ENCODE measurements at regions not wholly inside any gene's neighbourhood (a gene's known extent, or its start where the extent isn't known, plus 50 kb on each side); places are given as distances from the start of the nearest gene placed in this dataset.

DNA sequence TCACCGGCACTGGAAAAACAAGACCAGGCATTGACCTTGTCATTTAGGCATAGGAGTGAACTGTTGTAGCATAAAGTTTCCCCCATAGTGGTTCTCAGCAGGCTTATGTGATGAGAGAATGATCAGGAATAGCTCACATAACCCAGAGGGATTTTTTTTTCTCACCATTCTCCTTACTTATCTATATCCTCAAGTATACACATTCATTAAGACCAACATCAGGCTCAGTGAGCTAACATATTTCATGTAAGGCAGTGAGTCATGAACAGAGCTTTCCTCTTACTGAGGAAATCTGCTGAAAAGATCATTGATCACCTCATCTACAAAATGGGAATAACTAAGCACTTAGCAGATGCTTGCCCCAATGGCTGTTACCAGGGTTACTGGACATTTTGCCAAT lies 396.6 kb upstream of the TMCO5A start:
- no peak for DNase-seq (ENCODE audit: low spot score)
- Histone ChIP-seq H3K27ac (no peak overlapping the region), H3K4me3 (no peak overlapping the region)
- TF ChIP-seq, protein P1, sequence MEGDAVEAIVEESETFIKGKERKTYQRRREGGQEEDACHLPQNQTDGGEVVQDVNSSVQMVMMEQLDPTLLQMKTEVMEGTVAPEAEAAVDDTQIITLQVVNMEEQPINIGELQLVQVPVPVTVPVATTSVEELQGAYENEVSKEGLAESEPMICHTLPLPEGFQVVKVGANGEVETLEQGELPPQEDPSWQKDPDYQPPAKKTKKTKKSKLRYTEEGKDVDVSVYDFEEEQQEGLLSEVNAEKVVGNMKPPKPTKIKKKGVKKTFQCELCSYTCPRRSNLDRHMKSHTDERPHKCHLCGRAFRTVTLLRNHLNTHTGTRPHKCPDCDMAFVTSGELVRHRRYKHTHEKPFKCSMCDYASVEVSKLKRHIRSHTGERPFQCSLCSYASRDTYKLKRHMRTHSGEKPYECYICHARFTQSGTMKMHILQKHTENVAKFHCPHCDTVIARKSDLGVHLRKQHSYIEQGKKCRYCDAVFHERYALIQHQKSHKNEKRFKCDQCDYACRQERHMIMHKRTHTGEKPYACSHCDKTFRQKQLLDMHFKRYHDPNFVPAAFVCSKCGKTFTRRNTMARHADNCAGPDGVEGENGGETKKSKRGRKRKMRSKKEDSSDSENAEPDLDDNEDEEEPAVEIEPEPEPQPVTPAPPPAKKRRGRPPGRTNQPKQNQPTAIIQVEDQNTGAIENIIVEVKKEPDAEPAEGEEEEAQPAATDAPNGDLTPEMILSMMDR (IDR thresholded peaks at IDR 0.05) = no peak

DNA sequence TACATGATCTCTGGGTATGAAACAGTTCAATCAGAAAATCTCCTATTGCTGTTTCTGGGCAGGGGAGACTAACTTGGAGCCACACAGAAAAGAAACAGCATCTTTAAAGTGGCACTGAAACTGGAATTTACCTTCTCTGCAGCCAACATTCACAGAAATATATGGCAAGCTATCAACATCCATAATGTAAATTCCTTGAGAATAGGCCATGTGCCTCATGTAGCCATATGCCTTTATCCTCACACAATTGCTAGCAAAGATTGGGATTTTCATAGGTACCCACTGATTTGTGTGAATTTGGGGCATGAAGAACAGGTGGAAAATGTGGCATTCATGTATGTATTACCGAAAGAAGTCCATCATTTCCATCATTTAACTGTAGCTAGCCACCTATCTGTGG lies 386.3 kb upstream of the TMCO5A start:
- Histone ChIP-seq H3K4me3 (no peak overlapping the region), H3K27ac (no peak overlapping the region)
- no peak for DNase-seq (ENCODE audit: low spot score)
- TF ChIP-seq, protein P1 (IDR thresholded peaks at IDR 0.05) = no peak

DNA sequence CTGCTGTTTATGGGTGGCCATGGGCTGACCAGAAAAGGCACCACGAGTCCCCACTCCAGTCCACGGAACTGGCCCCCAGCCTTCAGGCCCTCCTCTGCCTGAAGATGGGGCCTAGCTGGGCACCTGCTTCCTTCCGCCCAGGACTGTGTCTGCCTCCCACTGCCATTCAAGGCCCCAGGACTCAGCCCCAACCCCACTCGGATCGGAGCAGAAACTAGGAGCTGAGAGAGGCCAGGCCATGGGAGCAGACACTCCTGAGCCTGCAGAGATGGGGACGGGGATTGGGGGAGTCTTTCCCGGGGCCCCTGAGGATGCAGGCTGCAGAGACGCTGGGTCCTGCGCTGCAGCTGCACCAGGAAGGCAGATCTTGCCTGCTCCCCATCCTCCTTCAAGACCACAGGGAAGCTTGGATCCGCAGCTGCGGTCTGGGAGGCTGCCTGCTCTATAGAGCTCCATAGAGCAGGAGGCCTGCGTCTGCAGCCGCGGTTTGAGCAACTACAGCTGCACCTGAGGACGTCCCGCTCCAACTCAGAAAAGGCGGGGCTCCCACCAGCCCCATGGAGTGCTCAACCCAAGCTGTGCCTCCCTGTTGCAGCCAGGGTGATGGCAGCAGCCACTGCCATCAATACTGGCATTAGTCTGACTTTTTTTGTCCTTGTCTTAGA lies 383.9 kb upstream of the TMCO5A start:
- H3K27ac ChIP-seq = no peak overlapping the region
- DNase-seq (ENCODE audit: low spot score) = peak; percentile 70
- no peak overlapping the region for H3K4me3 ChIP-seq
- TF ChIP-seq, protein P1 (IDR thresholded peaks at IDR 0.05) = no peak

DNA sequence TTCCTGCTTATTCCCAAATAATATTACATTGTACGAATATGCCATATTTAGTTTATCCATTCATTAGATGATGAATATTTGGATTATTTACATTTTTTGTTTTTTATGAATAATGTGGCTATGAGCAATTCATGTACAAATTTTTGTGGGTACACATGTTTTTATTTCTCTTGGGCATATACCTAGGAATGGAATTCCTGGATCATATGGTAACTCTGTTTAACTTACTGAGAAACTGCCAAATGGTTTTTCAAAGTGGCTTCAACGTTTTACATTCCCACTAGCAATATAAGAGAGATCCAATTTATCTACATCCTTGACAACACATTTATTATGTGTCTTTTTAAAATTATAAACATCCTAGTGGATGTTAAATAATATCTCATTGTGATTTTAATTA lies 362.0 kb upstream of the TMCO5A start:
- no peak overlapping the region for H3K27ac ChIP-seq
- TF ChIP-seq, protein P1 (IDR thresholded peaks at IDR 0.05) = no peak
- no peak for DNase-seq (ENCODE audit: low spot score)
- H3K4me3 ChIP-seq = no peak overlapping the region

DNA sequence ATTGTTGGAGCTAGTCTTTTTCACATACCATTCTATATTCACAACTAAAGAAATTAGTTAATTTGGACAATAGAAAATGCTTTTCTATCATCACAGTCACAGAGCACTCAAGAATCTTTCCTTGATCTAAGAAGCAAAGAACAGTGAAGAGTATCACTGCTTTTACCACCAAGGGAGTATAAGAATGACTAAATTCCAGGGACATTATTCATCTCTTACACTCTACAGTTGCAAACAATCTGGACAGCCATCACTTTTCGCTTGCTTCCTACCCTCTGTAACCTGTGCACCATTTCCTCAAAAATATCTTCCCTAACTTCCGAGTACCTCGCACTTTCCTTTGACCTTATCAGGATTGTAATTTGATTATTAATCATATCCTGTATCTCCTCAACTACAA lies 359.5 kb upstream of the TMCO5A start:
- no peak overlapping the region for H3K27ac ChIP-seq
- H3K4me3 ChIP-seq = no peak overlapping the region
- TF ChIP-seq, protein P1 (IDR thresholded peaks at IDR 0.05) = no peak
- no peak for DNase-seq (ENCODE audit: low spot score)

DNA sequence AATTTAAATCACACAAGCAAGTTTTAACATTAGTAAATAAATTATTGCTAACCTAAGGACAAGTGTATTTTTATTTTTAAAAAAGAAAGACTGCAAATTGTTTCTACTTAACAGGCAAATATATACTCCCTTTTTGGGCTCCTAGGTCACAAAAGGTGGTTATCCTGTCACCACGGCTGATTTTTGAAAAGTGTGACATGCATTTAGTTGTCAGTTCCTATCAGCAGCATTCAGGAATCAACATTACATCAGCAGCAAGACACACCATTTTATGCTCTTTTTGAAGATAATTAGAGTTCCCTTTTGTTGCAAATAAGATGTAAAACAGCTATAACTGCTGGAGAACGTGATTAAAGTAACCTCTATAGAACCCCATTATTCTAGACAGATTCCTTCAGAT lies 357.5 kb upstream of the TMCO5A start:
- no peak overlapping the region for H3K27ac ChIP-seq
- DNase-seq (ENCODE audit: low spot score) = no peak
- H3K4me3 ChIP-seq = no peak overlapping the region
- TF ChIP-seq, protein P1 (IDR thresholded peaks at IDR 0.05) = no peak

DNA sequence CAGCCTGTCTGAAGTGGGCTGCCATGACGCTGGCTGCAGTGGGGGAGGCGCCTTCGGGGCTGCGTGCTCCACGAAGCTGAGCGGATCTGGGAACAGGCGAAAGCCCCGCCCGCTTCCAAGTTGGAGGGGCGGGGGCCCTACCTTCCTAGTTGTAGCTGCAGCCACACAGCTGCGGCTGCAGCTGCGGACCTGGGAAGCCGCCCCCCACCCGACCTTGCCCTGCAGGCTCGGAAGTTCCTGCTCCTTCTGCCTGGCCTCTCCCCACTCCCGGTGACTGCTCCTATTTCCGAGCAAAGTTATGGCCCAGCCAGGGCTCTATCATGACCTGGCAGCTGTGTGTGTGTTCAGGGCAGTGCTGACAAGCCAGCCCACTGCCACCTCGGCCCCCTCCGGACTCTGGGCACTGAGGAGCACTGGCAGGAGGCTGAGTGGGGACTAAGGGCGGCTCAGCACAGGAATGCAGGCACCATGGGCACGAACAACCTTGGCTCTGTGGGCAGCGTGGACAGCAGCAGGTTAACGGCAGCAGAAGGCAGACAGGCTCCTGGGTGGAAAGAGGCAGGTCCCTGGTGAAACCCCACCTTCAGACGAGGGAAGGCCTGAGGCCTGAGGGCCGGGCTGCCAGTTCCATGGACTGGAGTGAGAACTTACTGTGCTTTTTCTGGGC lies 352.4 kb upstream of the TMCO5A start:
- Histone ChIP-seq H3K27ac (no peak overlapping the region), H3K4me3 (no peak overlapping the region)
- DNase-seq (ENCODE audit: low spot score) = no peak
- TF ChIP-seq, protein P1 (IDR thresholded peaks at IDR 0.05) = no peak

Data from coronary artery (tissue), 2 donors.